Lung (tissue), 11 donors: ENCODE measurements at regions not wholly inside any gene's neighbourhood (a gene's known extent, or its start where the extent isn't known, plus 50 kb on each side); places are given as distances from the start of the nearest gene placed in this dataset.
A peak's percentile ranks its signal among the peaks of the same experiment; 100 is the strongest.

ENCODE experiments used
- ATAC-seq: fragments of 200-7000 bp; cut with Tn5 transposase; one replicate; pipeline ENCODE4 v1.9.1; 2020; ENCODE audit warnings: moderate number of reproducible peaks; ENCODE audit not compliant: insufficient read depth, low FRiP score
- DNase-seq, 3 donors: peaks; one replicate each; pipeline ENCODE4 v3.0.0-alpha.2; 2013 to 2017
- H3K27ac ChIP-seq, 2 donors: one replicate each; pipeline ENCODE4 v1.5.1; 2013; ENCODE audit warnings: mild to moderate bottlenecking in 2 of 2, moderate library complexity in 2 of 2, control low read depth in 1 of 2, inconsistent platforms in 1 of 2, low read depth in 1 of 2, low read length in 1 of 2
- H3K27me3 ChIP-seq, 3 donors: one replicate each; pipeline ENCODE4 v1.5.1; 2013; ENCODE audit warnings: low read length in 2 of 3; ENCODE audit not compliant: control insufficient read depth in 3 of 3, insufficient read depth in 3 of 3
- H3K36me3 ChIP-seq, 4 donors: one replicate each; pipeline ENCODE4 v1.5.1; 2013; ENCODE audit warnings: low read length in 4 of 4, mild to moderate bottlenecking in 1 of 4, moderate library complexity in 1 of 4; ENCODE audit not compliant: control insufficient read depth in 4 of 4, insufficient read depth in 4 of 4
- H3K4me1 ChIP-seq, 5 donors: one replicate each; pipeline ENCODE4 v1.5.1; 2013; ENCODE audit warnings: low read length in 5 of 5, mild to moderate bottlenecking in 2 of 5, moderate library complexity in 1 of 5; ENCODE audit not compliant: control insufficient read depth in 5 of 5, insufficient read depth in 5 of 5
- H3K4me3 ChIP-seq: one replicate; pipeline ENCODE4 v1.5.1; 2013; ENCODE audit warnings: mild to moderate bottlenecking, control low read depth, moderate library complexity
- H3K9ac ChIP-seq, 2 donors: one replicate each; pipeline ENCODE4 v1.5.1; 2013; ENCODE audit warnings: low read length in 2 of 2, control low read depth in 1 of 2; ENCODE audit not compliant: insufficient read depth in 1 of 2
- H3K9me3 ChIP-seq, 4 donors: one replicate each; pipeline ENCODE4 v1.5.1; 2013; ENCODE audit warnings: low read length in 3 of 4, mild to moderate bottlenecking in 1 of 4, moderate library complexity in 1 of 4; ENCODE audit not compliant: control insufficient read depth in 4 of 4, insufficient read depth in 3 of 4
- WGBS, 2 donors: extraction: QIAGEN DNeasy Blood & Tissue Kit; methylation state at CpG; one replicate each; pipeline ENCODE4 v1.1.7; 2013; 5-methylcytosine and 5-hydroxymethylcytosine counted together
- TF ChIP-seq, protein P1 (sequence below): IDR thresholded peaks from 2 replicates; pipeline ENCODE4 v1.5.1; 2012; ENCODE audit warnings: mild to moderate bottlenecking; ENCODE audit errors: control extremely low read depth, extremely low read depth
- donor health status: control.
- donor health status: control.
- donor health status: Bipolar disorder and iron deficiency.
- donor health status: healthy.
- donor health status: DM: yes; HTN: yes; CAD: no.

- Histone ChIP-seq H3K36me3 (no peaks in the 10 kb centered on the region), H3K9ac (no peak overlapping the region), H3K4me1 (no peaks in the 10 kb centered on the region), H3K9me3 (no peaks in the 10 kb centered on the region), H3K27ac (no peak overlapping the region), H3K27me3 (no peaks in the 10 kb centered on the region), H3K4me3 (no peak overlapping the region)
- no peak for DNase-seq
- ATAC-seq, result no peak
- TF ChIP-seq, protein P1, sequence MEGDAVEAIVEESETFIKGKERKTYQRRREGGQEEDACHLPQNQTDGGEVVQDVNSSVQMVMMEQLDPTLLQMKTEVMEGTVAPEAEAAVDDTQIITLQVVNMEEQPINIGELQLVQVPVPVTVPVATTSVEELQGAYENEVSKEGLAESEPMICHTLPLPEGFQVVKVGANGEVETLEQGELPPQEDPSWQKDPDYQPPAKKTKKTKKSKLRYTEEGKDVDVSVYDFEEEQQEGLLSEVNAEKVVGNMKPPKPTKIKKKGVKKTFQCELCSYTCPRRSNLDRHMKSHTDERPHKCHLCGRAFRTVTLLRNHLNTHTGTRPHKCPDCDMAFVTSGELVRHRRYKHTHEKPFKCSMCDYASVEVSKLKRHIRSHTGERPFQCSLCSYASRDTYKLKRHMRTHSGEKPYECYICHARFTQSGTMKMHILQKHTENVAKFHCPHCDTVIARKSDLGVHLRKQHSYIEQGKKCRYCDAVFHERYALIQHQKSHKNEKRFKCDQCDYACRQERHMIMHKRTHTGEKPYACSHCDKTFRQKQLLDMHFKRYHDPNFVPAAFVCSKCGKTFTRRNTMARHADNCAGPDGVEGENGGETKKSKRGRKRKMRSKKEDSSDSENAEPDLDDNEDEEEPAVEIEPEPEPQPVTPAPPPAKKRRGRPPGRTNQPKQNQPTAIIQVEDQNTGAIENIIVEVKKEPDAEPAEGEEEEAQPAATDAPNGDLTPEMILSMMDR, result no peak
- WGBS, 2 donors, result 70 to 91% methylated on average over 3 of the region's 3 CpGs
Observed at GRCh38 chr2:181275643-181276070, 181.5 kb upstream of the ITGA4 start.

DNA sequence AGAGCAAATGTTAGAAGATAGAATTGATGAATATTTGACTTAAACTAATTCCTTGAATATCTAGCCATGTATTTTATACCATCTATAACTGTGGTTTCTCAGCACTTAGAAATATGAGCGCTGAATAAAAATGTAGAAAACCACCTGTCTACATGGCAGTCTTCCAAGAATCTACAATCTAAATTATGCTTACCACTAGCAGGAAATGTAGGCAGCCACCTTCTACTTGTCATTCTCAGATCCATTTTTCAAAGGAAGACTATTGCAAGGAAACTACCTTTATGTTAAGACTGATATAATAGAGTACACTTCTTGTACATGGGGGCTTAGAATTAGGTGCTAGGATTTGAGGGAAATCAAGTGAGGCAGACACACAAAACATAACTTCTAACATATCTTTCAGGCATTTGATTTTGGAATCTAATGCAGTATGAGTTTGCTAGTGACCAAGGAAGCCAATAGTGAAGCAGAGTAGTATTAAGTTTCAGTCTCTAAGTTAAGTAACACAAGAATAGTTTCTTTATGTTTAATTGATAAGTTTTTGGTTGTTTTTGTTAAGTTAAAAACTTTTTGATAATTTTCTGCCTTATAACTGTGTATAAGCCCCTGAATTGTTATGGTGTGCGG lies 175.9 kb upstream of the ITGA4 start:
- ATAC-seq, result no peak

DNA sequence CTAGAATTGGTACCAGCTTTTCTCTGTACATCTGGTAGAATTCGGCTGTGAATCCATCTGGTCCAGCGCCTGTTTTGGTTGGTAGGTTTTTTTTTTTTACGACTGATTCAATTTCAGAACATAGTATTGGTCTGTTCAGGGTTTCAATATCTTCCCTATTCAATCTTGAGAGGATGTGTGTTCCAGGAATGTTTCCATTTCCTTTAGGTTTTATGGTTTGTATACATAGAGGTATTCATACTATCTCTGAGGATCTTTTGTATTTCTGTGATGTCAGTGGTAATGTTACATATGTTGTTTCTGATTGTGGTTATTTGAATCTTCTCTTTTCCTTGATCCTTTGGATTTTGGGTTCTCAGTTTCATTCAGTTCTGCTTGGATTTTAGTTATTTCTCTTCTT lies 172.1 kb upstream of the ITGA4 start:
- H3K9me3 ChIP-seq, result no peaks in the 10 kb centered on the region
- 32 to 33% methylated on average over 3 of the region's 3 CpGs for WGBS, 2 donors
- H3K4me1 ChIP-seq, result no peaks in the 10 kb centered on the region
- DNase-seq, result no peak
- no peak overlapping the region for H3K27ac ChIP-seq
- H3K9ac ChIP-seq, result no peak overlapping the region
- no peaks in the 10 kb centered on the region for H3K36me3 ChIP-seq
- H3K27me3 ChIP-seq, result no peaks in the 10 kb centered on the region
- TF ChIP-seq, protein P1, result no peak
- no peak overlapping the region for H3K4me3 ChIP-seq
- no peak for ATAC-seq

More for the DNA sequence above, 175.9 kb upstream of the ITGA4 start:
- TF ChIP-seq, protein P1, result no peak
- H3K27ac ChIP-seq, result no peak overlapping the region
- 69 to 72% methylated on average over 2 of the region's 2 CpGs for WGBS, 2 donors
- H3K9me3 ChIP-seq, result no peaks in the 10 kb centered on the region
- H3K9ac ChIP-seq, result no peak overlapping the region
- H3K4me3 ChIP-seq, result no peak overlapping the region
- H3K36me3 ChIP-seq, result no peaks in the 10 kb centered on the region
- no peaks in the 10 kb centered on the region for H3K4me1 ChIP-seq
- no peaks in the 10 kb centered on the region for H3K27me3 ChIP-seq
- DNase-seq, result peak in 1 of 3 donors; percentile 20

- H3K9me3 ChIP-seq, result no peaks in the 10 kb centered on the region
- H3K4me1 ChIP-seq, result no peaks in the 10 kb centered on the region
- TF ChIP-seq, protein P1, result no peak
- no peak overlapping the region for H3K27ac ChIP-seq
- no peak overlapping the region for H3K4me3 ChIP-seq
- no peak overlapping the region for H3K9ac ChIP-seq
- no peak for ATAC-seq
- H3K27me3 ChIP-seq, result no peaks in the 10 kb centered on the region
- H3K36me3 ChIP-seq, result no peaks in the 10 kb centered on the region
- whole genome bisulfite sequencing, 2 donors, result 95 to 97% methylated on average over 3 of the region's 3 CpGs
- DNase-seq, result no peak
Observed at GRCh38 chr2:181289698-181290097, 167.5 kb upstream of the ITGA4 start.
